Stromal cell of bone marrow (primary cell): ENCODE measurements at regions not wholly inside any gene's neighbourhood (a gene's known extent, or its start where the extent isn't known, plus 50 kb on each side); places are given as distances from the start of the nearest gene placed in this dataset.

Experiments used
- DNase-seq: peaks from one replicate; pipeline ENCODE4 v3.0.0-alpha.2; 2012; ENCODE audit warnings: low read depth

DNA sequence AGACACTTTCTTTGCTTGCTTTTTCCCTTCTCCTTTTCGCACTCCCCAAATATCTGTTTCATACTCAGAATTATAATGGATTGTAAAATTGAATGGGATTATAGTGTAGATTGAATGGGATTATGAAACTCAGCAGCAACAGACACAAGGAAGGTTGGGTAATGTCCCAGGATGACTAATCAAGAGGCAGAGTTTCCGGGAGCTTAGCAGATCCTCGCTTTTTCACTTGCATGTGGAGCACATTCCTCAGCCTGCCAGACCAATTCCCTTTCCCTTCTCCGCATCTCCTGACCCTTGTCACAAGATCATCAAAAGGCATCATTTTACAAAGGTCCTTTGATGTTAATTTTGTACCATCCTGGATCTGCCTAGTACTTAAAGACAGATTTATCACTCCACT is 55.1 kb upstream of the SLC1A1 start:
- DNase-seq: peak; percentile 26

DNA sequence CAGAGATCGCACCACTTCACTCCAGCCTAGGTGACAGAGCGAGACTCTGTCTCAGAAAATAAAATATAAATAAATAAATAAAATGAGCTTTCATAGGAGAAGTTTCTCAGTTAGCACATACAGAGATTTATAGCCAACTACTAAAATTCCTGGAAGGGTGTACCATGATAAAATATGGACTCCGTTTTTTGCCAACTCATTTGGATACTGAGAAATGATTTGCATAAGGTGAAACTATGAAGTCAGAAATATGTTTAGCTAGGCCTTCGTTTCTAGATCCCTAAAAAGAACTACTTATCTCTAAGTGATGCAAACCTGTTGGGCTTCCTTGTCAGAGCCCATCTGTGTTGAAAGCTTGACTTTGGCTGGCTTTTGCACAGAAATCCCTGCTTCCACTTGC is 56.9 kb upstream of the SLC1A1 start:
- no peak for DNase-seq

DNA sequence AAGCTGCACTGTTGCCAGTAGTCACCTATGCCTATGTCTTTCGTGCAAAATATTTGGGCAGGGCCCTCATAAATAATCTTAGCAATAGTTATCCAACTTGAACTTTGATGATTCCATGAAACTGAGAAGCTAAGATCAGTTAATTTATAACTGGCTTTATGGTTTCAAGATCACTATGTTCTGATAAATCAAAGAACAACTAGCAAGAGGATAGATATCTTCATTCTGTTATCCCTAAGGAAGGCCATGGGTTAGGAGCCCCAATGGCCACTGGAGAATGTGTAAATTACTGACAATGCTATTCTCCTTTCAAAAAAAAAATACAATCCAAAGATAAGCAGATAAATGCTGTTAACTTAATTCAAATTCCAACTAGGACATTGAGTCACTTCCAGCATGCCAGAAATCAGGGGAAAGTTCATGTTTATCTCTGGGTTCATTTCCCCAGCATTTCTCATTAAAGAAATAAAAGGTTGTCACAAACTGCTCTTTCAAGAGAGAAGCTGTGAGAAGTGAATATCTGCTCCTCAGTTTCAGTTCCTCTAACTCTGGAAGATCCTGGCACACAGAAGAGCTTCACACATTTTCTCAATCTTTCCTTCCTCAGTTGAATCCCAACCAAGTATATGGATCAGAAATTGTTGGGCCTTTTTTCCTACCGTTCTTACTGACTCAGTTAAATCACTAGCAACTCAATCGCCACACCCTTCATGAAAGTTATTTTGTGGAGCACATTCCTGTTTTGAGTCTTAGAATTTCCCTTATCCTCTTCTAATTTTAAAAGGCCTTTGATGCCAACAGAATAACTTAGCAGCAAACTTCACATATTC is 59.6 kb upstream of the SLC1A1 start:
- DNase-seq: peak; percentile 10

DNA sequence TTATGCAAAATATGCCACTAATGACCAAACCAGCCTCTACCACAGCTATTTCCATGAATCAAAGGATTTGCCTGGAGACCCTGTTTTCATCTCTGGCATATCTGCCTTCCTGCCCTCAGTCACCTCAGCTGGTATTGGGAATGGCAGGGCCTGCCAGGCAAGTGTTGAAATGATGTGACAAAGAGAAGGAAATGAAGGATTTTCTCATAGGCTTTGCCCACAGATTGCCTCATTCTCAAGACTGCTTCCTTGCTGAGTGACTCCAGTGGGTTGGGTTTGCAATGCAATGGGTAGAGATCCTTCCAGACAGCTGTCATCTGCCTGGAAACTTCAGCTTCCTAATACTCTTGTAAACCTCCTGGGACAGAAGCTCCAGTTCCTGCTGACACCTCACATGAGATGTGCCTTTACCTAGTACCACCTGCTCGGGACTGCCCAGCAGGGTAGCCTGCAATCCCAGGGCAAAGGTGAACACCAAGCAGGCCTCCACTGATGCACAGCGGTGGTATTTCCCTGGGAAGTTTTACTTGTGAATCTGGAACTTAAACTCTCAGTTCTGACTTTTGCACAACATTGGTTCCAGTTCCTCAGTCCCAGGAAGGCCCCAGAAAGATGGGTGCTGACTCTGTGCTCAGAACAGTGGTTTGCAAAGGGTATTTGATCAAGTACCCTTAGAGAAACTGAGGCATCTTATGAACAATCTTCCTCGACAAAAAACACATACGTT is 64.8 kb upstream of the SLC1A1 start:
- DNase-seq: peak; percentile 25

DNA sequence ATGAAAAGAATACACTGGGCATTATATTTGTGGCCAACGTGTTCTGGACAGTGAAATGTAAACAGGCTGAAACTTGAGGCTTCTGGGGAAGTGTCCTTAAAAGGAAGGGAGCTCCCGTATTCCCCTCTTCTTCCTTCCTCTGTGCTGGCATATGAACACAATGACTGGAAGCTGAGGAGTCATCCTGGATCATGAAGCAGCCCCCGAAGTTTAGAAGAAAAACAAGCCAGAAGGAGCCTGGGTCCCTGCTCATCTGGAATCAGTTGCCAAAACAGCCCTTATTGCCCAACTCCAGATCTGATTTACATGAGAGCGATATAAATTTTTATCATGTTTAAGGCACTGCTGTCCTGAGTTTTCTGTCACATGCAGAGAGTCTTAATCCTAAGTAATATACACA is 65.4 kb upstream of the SLC1A1 start:
- DNase-seq: peak; percentile 8

DNA sequence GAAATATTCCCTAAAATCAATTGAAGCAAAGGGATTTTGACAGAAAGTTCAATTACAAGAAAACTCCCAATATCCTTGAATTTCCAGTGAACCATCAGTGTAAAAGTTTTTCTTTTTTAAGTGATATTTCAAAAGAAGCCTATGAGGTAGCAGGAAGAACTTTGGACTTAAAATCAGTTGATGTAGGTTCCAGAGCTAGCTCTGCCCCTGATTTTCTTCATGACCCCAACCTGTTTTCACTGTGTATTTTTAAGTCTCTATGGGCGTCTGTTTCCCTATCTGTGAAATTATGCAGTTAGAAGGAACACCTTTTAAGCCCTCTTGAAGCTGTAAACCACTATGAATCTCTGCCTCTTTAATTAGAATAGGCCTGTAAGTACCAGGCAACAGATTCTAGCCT is 66.2 kb upstream of the SLC1A1 start:
- no peak for DNase-seq

DNA sequence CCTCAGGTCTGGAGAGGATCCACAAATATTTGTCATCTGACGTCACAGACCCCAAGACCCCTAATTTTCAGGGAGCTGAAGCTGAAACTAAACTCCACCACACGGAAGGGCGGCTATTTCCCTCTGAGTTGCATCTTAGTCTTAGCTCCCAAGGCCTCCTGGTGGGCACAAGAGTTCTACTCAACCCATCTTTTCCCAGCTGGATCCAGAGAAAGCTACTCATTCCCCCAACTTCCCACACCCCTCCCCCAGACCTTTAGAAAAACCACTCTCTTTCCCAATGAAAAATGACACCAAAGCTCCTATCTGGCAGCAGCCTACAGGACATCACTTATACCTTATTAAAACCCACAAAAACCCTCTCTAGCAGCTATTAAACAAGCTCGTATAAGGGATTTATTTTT is 67.1 kb upstream of the SLC1A1 start:
- no peak for DNase-seq

DNA sequence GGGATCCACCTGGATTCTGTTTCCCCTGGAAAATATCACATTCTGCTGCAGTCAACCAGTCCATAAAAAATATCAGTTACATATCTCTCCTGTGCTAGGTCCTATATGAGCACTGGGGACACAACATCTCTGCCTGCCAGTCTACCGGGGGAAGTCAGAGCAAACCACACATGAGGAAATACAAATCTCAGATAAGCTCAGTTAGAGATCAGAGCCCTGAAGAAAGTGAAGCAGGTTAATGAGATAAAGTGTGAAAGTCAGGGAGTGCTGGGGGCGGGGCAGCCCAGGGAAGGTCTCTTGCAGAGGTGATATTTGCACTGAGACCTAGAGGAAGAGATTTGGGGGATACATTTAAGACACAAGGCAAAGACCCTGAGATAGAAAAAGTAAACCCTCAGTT is 67.8 kb upstream of the SLC1A1 start:
- DNase-seq: no peak

DNA sequence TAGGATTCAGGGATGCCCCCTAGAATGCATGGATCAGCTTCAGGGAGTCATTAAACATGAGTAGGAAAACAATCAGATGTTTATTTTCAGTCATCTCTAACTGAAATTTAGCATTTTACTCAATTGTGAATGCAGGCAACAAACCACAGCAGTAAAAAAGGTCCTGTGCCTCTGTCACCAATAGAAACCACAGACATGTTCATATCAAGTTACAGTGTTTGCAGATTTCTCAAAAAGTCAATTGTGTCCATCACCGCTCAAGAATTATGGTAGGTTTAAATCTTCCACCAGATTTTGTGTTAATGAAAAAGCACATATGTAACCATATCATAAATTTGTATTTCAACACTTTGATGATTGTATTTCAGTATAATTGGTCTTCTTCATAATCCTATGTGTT is 68.4 kb upstream of the SLC1A1 start:
- DNase-seq: no peak

DNA sequence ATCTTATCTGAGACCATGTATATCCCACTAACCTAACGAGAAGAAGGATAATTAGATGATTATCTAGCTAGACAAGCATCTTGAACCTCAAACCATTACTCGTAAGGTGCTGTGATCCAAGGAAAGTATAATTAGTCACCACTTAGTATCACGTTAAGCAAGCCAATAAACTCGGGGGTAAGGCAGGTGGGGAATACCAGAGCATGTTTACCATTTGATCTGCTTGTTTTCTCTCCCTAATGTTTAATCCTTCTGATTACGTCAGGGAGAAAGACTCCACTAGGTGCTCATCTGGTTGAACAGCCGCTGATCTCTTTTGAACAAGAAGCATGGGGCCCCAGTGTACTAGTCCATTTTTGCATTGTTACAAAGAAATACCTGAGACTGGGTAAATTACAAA is 69.9 kb upstream of the SLC1A1 start:
- DNase-seq: no peak

DNA sequence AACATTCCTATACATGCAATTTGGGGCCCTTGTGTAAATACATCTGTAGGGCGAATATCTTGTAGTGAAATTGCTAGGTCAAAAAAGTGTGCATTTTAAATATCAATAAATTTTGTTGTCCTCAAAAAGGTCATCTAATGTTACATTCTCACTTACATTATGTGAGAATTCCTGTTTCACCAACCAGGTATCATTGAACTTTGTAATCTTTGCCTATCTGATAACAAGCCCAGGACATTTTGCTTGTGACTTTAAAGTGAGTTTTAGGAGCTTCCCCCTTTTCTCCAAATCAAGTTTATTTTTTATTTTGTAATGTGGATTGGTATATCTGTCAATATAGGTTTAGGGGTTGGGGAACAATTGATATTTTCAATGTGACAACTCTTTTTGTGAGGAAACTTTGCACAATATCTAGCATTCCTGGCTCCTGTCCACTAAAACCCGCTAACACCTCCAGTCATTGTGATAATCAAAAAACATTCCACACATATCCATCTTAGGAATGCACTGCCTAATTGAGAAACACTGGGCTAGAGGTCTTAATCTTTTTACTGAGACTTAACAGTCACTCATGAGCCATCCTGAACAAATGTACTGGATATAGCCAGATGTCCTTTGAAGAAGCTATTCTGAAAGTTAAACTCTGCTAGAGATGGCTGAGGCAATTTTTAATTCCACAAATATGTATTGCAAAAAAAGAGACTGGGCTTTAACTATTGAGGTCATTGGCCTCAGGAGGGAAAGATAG is 72.5 kb upstream of the SLC1A1 start:
- peak; percentile 12 for DNase-seq

DNA sequence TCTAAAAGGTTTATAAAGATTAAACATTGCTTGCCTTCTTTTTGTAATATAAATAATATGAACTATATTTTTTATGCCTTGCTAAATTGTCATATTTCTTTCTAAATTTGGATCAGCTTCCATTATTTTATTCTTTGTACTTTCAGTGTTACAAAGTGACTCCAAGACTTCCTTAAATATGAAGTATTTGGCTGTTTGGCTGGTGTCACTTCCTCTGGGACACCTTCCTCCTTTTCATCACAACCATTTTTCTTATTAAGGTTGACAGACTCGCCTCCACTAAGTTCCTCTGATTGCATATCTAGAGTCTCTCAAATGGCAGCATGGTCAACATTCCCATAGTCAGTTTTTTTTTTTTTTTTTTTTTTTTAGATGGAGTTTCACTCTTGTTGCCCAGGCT is 73.8 kb upstream of the SLC1A1 start:
- no peak for DNase-seq

DNA sequence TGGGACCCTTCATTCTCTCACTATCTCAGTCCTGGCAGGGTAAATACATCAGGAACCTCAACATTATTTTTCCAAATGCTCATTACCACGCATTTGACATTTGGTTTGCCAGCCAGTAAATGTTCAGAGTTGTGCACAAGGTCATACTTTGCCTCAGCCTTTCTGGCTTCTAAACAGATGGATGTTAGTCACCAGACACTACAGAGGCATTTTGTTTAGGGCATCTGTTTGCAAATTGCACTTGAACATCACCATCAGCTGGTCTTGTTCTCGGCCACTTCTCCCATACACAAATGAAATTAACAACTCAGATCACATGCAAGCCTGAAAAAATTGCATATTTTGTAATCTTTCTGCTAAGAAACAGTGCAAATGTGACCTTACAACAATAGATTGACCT is 75.0 kb upstream of the SLC1A1 start:
- no peak for DNase-seq

DNA sequence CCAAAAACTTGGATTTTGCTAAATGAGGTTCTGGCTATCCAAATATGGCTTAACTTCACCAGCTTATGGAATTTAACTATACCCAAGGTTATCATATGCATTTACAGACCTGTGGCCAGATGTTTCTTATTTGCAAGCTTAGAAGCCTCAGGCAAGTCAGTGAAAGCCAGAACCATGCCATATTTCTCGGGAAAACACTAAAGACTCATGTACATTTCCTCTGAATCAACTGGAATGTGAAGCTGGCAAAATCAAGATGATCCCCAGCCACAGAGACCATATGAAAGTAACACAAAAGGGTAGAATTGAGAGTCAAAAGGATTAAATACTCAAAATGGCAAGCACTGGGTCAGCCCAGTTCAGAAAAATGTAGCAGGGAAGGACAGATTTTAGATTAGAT is 76.4 kb upstream of the SLC1A1 start:
- no peak for DNase-seq

DNA sequence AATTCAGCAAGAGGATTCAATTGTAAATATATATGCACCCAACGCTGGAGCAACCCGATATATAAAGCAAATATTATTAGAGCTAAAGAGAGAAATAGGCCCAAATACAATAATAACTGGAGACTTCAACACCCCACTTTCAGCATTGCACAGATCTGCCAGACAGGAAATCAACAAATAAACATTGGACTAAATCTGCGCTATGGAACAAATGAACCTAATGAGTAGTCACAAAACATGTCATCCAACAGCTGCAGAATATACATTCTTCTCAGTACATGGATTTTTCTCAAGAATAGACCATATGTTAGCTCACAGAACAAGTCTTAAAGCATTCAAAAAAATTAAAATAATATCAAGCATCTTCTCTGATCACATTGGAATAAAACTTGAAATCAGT is 86.1 kb upstream of the SLC1A1 start:
- DNase-seq: no peak

DNA sequence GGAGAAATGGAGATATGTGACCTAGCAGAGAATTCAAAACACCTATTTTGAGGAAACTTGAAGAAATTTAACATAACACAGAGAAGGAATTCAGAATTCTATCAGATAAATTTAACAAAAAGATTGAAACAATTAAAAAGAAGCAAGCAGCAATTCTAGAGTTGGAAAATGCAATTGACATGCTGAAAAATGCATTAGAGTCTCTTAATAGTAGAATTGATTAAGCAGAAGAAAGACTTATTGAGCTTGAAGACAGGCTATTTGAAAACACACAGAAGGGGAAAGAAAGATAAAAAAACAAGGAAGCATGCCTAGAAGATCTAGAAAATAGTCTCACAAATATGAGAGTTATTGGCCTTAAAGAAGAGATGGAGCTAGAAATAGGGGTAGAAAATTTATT is 87.8 kb upstream of the SLC1A1 start:
- DNase-seq: no peak

DNA sequence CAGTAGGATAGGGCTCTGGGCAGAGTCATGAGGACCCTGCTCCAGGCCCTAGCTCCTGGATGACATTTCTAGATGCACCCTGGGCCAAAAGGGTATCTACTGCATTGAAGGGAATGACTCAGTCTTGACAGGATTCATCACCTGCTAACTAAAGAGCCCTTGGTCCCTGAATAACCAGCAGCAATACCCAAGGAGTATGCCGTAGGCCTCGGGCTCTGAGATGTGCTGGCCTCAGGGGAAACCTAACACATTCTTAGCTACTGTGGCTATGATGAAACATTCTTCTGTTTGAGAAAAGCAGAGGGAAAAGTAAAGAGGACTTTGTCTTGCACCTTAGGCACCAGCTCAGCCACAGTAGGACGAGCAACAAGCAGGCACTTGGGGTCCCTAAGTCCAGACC is 89.5 kb upstream of the SLC1A1 start:
- DNase-seq: no peak

DNA sequence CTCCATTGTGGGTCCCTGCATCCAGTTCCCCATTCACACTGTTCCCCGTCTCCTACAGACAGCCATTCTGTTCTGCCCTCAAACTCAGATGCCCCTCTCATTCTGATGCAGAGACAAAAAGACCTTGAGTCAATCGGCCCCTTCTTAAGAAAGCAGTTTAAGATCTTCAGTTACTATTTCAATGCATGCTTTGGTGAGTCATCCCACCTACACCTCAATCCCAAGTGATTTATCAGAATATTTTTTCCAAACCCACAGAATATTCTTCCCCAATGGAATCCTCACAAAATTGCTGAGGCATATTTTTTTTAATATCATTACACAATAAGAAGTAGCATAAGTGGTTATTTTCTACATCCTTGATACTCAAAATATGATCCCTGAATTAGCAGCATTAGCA is 92.4 kb upstream of the SLC1A1 start:
- peak; percentile 29 for DNase-seq

DNA sequence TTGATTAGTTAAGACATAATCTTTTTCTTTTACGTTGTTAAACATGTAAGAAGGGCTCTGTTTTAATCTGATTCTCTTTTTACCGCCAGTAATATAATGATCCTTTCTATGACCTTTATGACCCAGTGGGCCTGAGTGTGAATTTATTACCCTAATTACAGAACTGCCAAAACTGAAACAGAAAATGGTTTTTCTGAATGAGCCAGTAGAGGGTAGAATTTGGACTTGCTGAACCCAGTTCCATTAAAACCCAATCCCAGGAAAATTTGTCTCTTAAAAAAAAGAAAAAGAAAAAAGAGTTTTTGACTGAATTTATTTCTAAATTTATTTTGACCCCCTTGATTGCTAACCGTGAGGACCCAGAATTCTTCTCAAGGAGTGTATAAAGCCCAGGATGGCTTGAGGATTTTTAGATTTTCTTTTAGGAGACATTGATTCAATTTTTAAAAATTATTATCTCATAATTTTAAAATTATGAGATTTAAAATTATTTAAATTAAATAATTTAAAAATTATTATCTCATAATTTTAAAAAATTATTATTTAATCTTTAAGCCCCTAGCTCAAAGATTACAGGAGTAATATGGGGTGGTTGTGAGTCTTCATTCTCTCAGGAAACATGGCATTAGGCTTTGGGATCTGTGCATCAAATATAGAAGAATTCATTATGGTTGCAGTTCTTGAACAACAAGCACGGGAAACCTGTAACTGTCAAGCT is 94.1 kb upstream of the GLIS3 start:
- no peak for DNase-seq

DNA sequence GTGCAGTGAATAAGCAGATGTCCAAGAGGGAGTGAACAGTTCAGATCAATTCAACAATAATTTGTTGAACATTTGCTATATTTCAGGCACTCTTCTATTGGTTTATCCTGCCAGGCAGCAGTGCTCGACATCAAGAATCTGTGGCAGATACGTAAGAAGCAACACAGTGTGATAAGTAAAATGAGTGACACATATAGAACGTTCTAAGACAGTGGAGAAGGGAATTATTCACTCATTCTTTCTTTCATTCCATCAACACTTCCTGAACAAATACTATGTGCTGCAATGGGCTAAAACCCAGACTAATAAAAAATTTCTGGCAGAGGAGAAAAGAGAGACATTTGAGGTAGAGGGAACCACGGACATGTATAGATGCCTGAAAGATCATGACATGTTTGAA is 89.9 kb upstream of the GLIS3 start:
- DNase-seq: no peak

DNA sequence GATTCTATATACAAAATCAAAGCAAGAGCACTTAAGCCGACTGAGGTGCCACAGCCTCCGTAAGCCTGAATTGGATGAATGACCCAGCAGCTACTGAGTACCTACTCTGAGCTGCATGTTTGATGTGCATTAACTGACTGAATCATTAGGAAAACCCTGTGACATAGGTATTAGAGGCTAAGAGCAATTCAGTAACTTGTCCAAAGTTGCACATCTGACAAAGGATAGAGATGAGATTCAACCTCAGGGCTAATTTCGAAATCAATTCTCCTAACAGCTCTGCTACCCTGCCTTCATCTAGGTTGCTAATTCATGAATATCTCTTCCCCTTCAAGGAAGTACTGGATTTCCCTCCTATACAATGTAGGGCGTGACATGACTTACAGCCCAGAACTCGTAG is 89.1 kb upstream of the GLIS3 start:
- no peak for DNase-seq

DNA sequence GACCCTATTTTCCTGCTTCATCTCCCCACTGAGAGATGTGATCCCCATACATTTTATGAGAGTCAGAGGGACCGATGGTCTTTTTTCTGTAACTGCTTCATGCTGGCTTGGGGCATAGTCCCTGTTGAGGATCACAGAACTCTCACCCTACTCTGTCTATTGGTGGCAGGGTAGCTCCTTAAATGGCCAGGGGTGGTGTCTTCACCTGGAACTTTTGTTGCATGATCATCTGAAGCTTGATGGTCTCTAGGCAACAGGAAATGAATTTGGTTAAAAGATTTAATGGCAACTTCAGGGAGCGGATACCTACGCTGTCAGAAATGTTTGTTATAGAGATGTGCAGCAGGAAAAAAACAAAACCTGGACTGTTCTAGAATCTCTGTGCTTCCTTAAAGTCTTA is 87.0 kb upstream of the GLIS3 start:
- DNase-seq: no peak
